Natural killer cell (primary cell): ENCODE measurements at regions not wholly inside any gene's neighbourhood (a gene's known extent, or its start where the extent isn't known, plus 50 kb on each side); places are given as distances from the start of the nearest gene placed in this dataset.

Source experiments
- ATAC-seq, 3 donors: fragments of 150-1000 bp in 2 of 3; fragments of 200-7000 bp in 1 of 3; cut with Tn5 transposase; 1 replicate in 1 of 3; 2 replicates in 2 of 3; pipeline ENCODE4 v1.10.0; 2021; ENCODE audit warnings: mild to moderate bottlenecking in 2 of 3, moderate library complexity in 2 of 3
- DNase-seq, 2 donors: peaks; one replicate each; pipeline versions ENCODE4 v3.0.0 to v3.0.0-alpha.2; 2013 to 2021; ENCODE audit warnings: mixed read lengths in 1 of 2
- H3K27ac ChIP-seq: one replicate; pipeline ENCODE4 v1.5.1; 2013; ENCODE audit warnings: mild to moderate bottlenecking, low read length
- H3K27me3 ChIP-seq: one replicate; pipeline ENCODE4 v1.6.1; 2013; ENCODE audit warnings: low read length; ENCODE audit not compliant: control insufficient read depth, insufficient read depth
- H3K36me3 ChIP-seq: one replicate; pipeline ENCODE4 v1.6.1; 2013; ENCODE audit warnings: low read length; ENCODE audit not compliant: control insufficient read depth, insufficient read depth
- H3K4me1 ChIP-seq: one replicate; pipeline ENCODE4 v1.6.1; 2013; ENCODE audit warnings: low read length; ENCODE audit not compliant: control insufficient read depth, insufficient read depth
- H3K4me3 ChIP-seq: one replicate; pipeline ENCODE4 v1.5.1; 2013; ENCODE audit warnings: low read length
- H3K9me3 ChIP-seq: one replicate; pipeline ENCODE4 v1.6.1; 2013; ENCODE audit warnings: low read length; ENCODE audit not compliant: control insufficient read depth, insufficient read depth
- H3K27ac Mint-ChIP-seq, 2 donors: one replicate each; pipeline ENCODE4 v1.8.0; 2022; ENCODE audit warnings: mild to moderate bottlenecking in 2 of 2, mixed read lengths in 2 of 2, moderate library complexity in 1 of 2
- H3K27me3 Mint-ChIP-seq, 2 donors: one replicate each; pipeline ENCODE4 v1.8.0; 2022; ENCODE audit warnings: low read depth in 2 of 2, mixed read lengths in 2 of 2
- H3K36me3 Mint-ChIP-seq: one replicate; pipeline ENCODE4 v1.8.0; 2022; ENCODE audit warnings: mixed read lengths
- H3K4me1 Mint-ChIP-seq, 2 donors: one replicate each; pipeline ENCODE4 v1.8.0; 2022; ENCODE audit warnings: mixed read lengths in 2 of 2
- H3K4me3 Mint-ChIP-seq: one replicate; pipeline ENCODE4 v1.8.0; 2022; ENCODE audit warnings: mild to moderate bottlenecking, moderate library complexity, mixed read lengths
- H3K9me3 Mint-ChIP-seq, 2 donors: one replicate each; pipeline ENCODE4 v1.8.0; 2022; ENCODE audit warnings: mixed read lengths in 2 of 2
- CTCF ChIP-seq: fragments of 200-600 bp; IDR thresholded peaks from one replicate; pipeline ENCODE4 v1.8.0; 2022; ENCODE audit warnings: antibody characterized with exemption
- WGBS: methylation state at CpG from one replicate; pipeline ENCODE4 v1.1.7; 2013; ENCODE audit warnings: missing lambda C conversion rate; ENCODE audit not compliant: insufficient coverage; 5-methylcytosine and 5-hydroxymethylcytosine counted together
- intact Hi-C: fragments of 100-400 bp; cut with micrococcal nuclease; formaldehyde crosslinking; loops from one replicate; pipeline ENCODE4 v1.14.2; 2022

- WGBS = 84% methylated on average over 4 of the region's 4 CpGs
- TF ChIP-seq CTCF = no peak
- no peaks in the 10 kb centered on the region for H3K36me3 ChIP-seq
- Mint-ChIP-seq H3K4me3 (no peak overlapping the region), H3K36me3 (peaks cover 7% of the 10 kb centered on the region), H3K27ac (no peak overlapping the region), H3K4me1 (no peaks in the 10 kb centered on the region), H3K27me3 (no peaks in the 10 kb centered on the region), H3K9me3 (peaks cover 13 to 14% of the 10 kb centered on the region in 2 donors)
- no peak overlapping the region for H3K27ac ChIP-seq
- no peak overlapping the region for H3K4me3 ChIP-seq
- ATAC-seq (no peak), DNase-seq (no peak)
- H3K4me1 ChIP-seq = no peaks in the 10 kb centered on the region
- intact Hi-C loops = no loop called here
- H3K9me3 ChIP-seq = no peaks in the 10 kb centered on the region
- H3K27me3 ChIP-seq = no peaks in the 10 kb centered on the region
These were observed 323.4 kb downstream of the CSNK1G3 start for GRCh38 chr5:123835421-123835820.

- WGBS = 89% methylated on average over 1 of the region's 2 CpGs
- DNase-seq (no peak), ATAC-seq (no peak)
- Histone ChIP-seq H3K9me3 (no peaks in the 10 kb centered on the region), H3K36me3 (no peaks in the 10 kb centered on the region), H3K27me3 (no peaks in the 10 kb centered on the region), H3K4me1 (no peaks in the 10 kb centered on the region), H3K27ac (no peak overlapping the region), H3K4me3 (no peak overlapping the region)
- no peak for TF ChIP-seq CTCF
- H3K27me3 Mint-ChIP-seq = no peaks in the 10 kb centered on the region
- no peaks in the 10 kb centered on the region for H3K36me3 Mint-ChIP-seq
- no peak overlapping the region for H3K4me3 Mint-ChIP-seq
- intact Hi-C loops = no loop called here
- H3K4me1 Mint-ChIP-seq = no peaks in the 10 kb centered on the region
- H3K27ac Mint-ChIP-seq = no peak overlapping the region
- H3K9me3 Mint-ChIP-seq = peaks cover 11 to 17% of the 10 kb centered on the region in 2 donors
These were observed 318.6 kb downstream of the CSNK1G3 start for GRCh38 chr5:123830575-123830974.

- DNase-seq (no peak), ATAC-seq (no peak)
- no peaks in the 10 kb centered on the region for H3K36me3 Mint-ChIP-seq
- no peaks in the 10 kb centered on the region for H3K27me3 Mint-ChIP-seq
- intact Hi-C loops = no loop called here
- Histone ChIP-seq H3K27ac (no peak overlapping the region), H3K4me3 (no peak overlapping the region), H3K9me3 (peaks cover 5% of the 10 kb centered on the region), H3K36me3 (no peaks in the 10 kb centered on the region), H3K27me3 (no peaks in the 10 kb centered on the region), H3K4me1 (no peaks in the 10 kb centered on the region)
- TF ChIP-seq CTCF = no peak
- H3K4me1 Mint-ChIP-seq = no peaks in the 10 kb centered on the region
- no peak overlapping the region for H3K4me3 Mint-ChIP-seq
- WGBS = no CpG with 5 or more reads among the region's 2 CpGs
- no peak overlapping the region for H3K27ac Mint-ChIP-seq
- peaks cover 10 to 18% of the 10 kb centered on the region in 2 donors for H3K9me3 Mint-ChIP-seq
These were observed 315.8 kb downstream of the CSNK1G3 start for GRCh38 chr5:123827811-123828210.

- H3K4me3 Mint-ChIP-seq = no peak overlapping the region
- Histone ChIP-seq H3K27me3 (no peaks in the 10 kb centered on the region), H3K27ac (no peak overlapping the region), H3K9me3 (peaks cover 2% of the 10 kb centered on the region), H3K36me3 (no peaks in the 10 kb centered on the region), H3K4me3 (no peak overlapping the region), H3K4me1 (no peaks in the 10 kb centered on the region)
- H3K27ac Mint-ChIP-seq = no peak overlapping the region
- no peaks in the 10 kb centered on the region for H3K27me3 Mint-ChIP-seq
- H3K4me1 Mint-ChIP-seq = no peaks in the 10 kb centered on the region
- peaks cover 10 to 18% of the 10 kb centered on the region in 2 donors for H3K9me3 Mint-ChIP-seq
- 89% methylated on average over 4 of the region's 4 CpGs for WGBS
- TF ChIP-seq CTCF = no peak
- intact Hi-C loops = no loop called here
- H3K36me3 Mint-ChIP-seq = no peaks in the 10 kb centered on the region
- DNase-seq (no peak), ATAC-seq (no peak)
These were observed 307.9 kb downstream of the CSNK1G3 start for GRCh38 chr5:123819833-123820232.
